B cell (primary cell): ENCODE measurements at regions not wholly inside any gene's neighbourhood (a gene's known extent, or its start where the extent isn't known, plus 50 kb on each side); places are given as distances from the start of the nearest gene placed in this dataset.

Experiments
- ATAC-seq: fragments of 200-7000 bp; cut with Tn5 transposase; one replicate; pipeline ENCODE4 v1.10.0; 2021; ENCODE audit warnings: low read depth, mild to moderate bottlenecking, moderate number of reproducible peaks, moderate library complexity
- CTCF ChIA-PET: fragments of 350-600 bp; sonication (Branson Sonifier 250); formaldehyde crosslinking; loops from one replicate; lab custom pipeline; 2021; ENCODE audit warnings: antibody characterized with exemption, inconsistent platforms; lab: Charles Lee
- POLR2A ChIA-PET: fragments of 350-600 bp; sonication (Branson Sonifier 250); formaldehyde crosslinking; loops from one replicate; lab custom pipeline; 2021; ENCODE audit warnings: antibody characterized with exemption; lab: Charles Lee
- DNase-seq: peaks from one replicate; pipeline ENCODE4 v3.0.0; 2013
- H2AFZ ChIP-seq: 2 replicates; pipeline ENCODE4 v1.6.1; 2012; ENCODE audit warnings: mild to moderate bottlenecking, low read depth, low read length; ENCODE audit not compliant: insufficient read depth, poor library complexity, severe bottlenecking
- H3K27ac ChIP-seq, 2 donors: 1 replicate in 1 of 2; 2 replicates in 1 of 2; pipeline ENCODE4 v1.5.1; 2012 to 2013; ENCODE audit warnings: low read length in 2 of 2, mild to moderate bottlenecking in 2 of 2, moderate library complexity in 1 of 2
- H3K27me3 ChIP-seq, 4 experiments: fragments of 200-600 bp in 1 of 4; sonication (generic) in 1 of 4; replicated peaks in 1 of 4; 1 replicate in 2 of 4; 2 replicates in 2 of 4; pipeline versions ENCODE4 v1.6.1 to v1.7.0; 2013 to 2016; ENCODE audit warnings: low read length in 3 of 4, mild to moderate bottlenecking in 2 of 4, mixed read lengths in 1 of 4, moderate library complexity in 1 of 4; ENCODE audit not compliant: insufficient read depth in 4 of 4, control insufficient read depth in 3 of 4; ENCODE audit errors: control extremely low read depth in 1 of 4
- H3K36me3 ChIP-seq, 2 experiments: replicated peaks in 1 of 2; 1 replicate in 1 of 2; 2 replicates in 1 of 2; pipeline versions ENCODE4 v1.6.1 to v1.7.1; 2013; ENCODE audit warnings: low read length in 1 of 2; ENCODE audit not compliant: insufficient read depth in 2 of 2, control insufficient read depth in 1 of 2; ENCODE audit errors: control extremely low read depth in 1 of 2, extremely low read depth in 1 of 2
- H3K4me1 ChIP-seq, 2 donors: fragments of 200-600 bp in 1 of 2; sonication (generic) in 1 of 2; 1 replicate in 1 of 2; 2 replicates in 1 of 2; pipeline versions ENCODE4 v1.5.1 to v1.6.1; 2013 to 2017; ENCODE audit warnings: low read length in 2 of 2; ENCODE audit not compliant: control insufficient read depth in 2 of 2, insufficient read depth in 2 of 2
- H3K4me2 ChIP-seq: replicated peaks from 2 replicates; pipeline ENCODE3; 2012; ENCODE audit warnings: mild to moderate bottlenecking, low read depth, low read length; ENCODE audit not compliant: poor library complexity, severe bottlenecking
- H3K4me3 ChIP-seq, 5 experiments: fragments of 200-600 bp in 1 of 5; sonication (generic) in 1 of 5; 1 replicate in 3 of 5; 2 replicates in 2 of 5; pipeline versions ENCODE4 v1.5.1 to v1.7.0; 2011 to 2016; ENCODE audit warnings: low read length in 4 of 5, mild to moderate bottlenecking in 4 of 5, low read depth in 2 of 5, control low read depth in 1 of 5, moderate library complexity in 1 of 5; ENCODE audit not compliant: insufficient read depth in 1 of 5; ENCODE audit errors: control extremely low read depth in 1 of 5, extremely low read depth in 1 of 5
- H3K79me2 ChIP-seq: fragments of 200-600 bp; sonication (generic); one replicate; pipeline ENCODE4 v1.6.0; 2016; ENCODE audit warnings: low read length; ENCODE audit not compliant: control insufficient read depth, insufficient read depth
- H3K9ac ChIP-seq: fragments of 200-600 bp; sonication (generic); 2 replicates; pipeline ENCODE4 v1.6.1; 2017; ENCODE audit warnings: mild to moderate bottlenecking, low read length, moderate library complexity
- H3K9me3 ChIP-seq, 3 donors: one replicate each; pipeline versions ENCODE4 v1.6.1 to v1.7.1; 2013; ENCODE audit warnings: low read length in 2 of 3; ENCODE audit not compliant: control insufficient read depth in 2 of 3, insufficient read depth in 1 of 3; ENCODE audit errors: control extremely low read depth in 1 of 3
- H4K20me1 ChIP-seq: 2 replicates; pipeline ENCODE4 v1.6.0; 2012; ENCODE audit warnings: mild to moderate bottlenecking, low read length; ENCODE audit not compliant: insufficient read depth, control insufficient read depth, poor library complexity, severe bottlenecking
- H3K27ac Mint-ChIP-seq: one replicate; pipeline ENCODE4 v1.8.0; 2021; ENCODE audit warnings: mixed read lengths
- H3K27me3 Mint-ChIP-seq: one replicate; pipeline ENCODE4 v1.8.0; 2021; ENCODE audit warnings: mixed read lengths
- H3K4me1 Mint-ChIP-seq: one replicate; pipeline ENCODE4 v1.8.0; 2021; ENCODE audit warnings: mixed read lengths
- H3K4me3 Mint-ChIP-seq: one replicate; pipeline ENCODE4 v1.8.0; 2021; ENCODE audit warnings: mixed read lengths
- H3K9me3 Mint-ChIP-seq: one replicate; pipeline ENCODE4 v1.8.0; 2022; ENCODE audit warnings: mixed read lengths; ENCODE audit not compliant: insufficient read depth
- CTCF ChIP-seq: fragments of 200-600 bp; IDR thresholded peaks from one replicate; pipeline ENCODE4 v1.8.0; 2022; ENCODE audit warnings: antibody characterized with exemption, mild to moderate bottlenecking
- EZH2 ChIP-seq: IDR thresholded peaks from 2 replicates; pipeline ENCODE4 v1.6.1; 2012; ENCODE audit warnings: borderline replicate concordance, low read depth, mild to moderate bottlenecking, moderate library complexity, low read length; ENCODE audit not compliant: insufficient read depth, poor library complexity, severe bottlenecking
- intact Hi-C: fragments of 100-400 bp; cut with micrococcal nuclease; formaldehyde crosslinking; loops from one replicate; pipeline ENCODE4 v1.10.0; 2022

- Histone ChIP-seq H3K4me3 (no peak overlapping the region), H3K4me1 (no peaks in the 10 kb centered on the region), H3K27ac (no peak overlapping the region), H3K27me3 (peaks cover 0 to 12% (median 0%) of the 10 kb centered on the region in 4 experiments), H4K20me1 (no peaks in the 10 kb centered on the region), H3K9ac (no peak overlapping the region), H2AFZ (no peak overlapping the region), H3K79me2 (no peaks in the 10 kb centered on the region), H3K36me3 (no peaks in the 10 kb centered on the region), H3K4me2 (no peak overlapping the region), H3K9me3 (no peaks in the 10 kb centered on the region)
- Mint-ChIP-seq H3K27me3 (peaks cover 22% of the 10 kb centered on the region), H3K27ac (no peak overlapping the region), H3K9me3 (no peaks in the 10 kb centered on the region), H3K4me3 (no peak overlapping the region), H3K4me1 (no peaks in the 10 kb centered on the region)
- TF ChIP-seq CTCF (no peak), EZH2 (no peak)
- ATAC-seq, result no peak
- no peak for DNase-seq
- intact Hi-C loops, result no loop called here
- CTCF ChIA-PET, result no interaction called here
- POLR2A ChIA-PET, result no interaction called here
Measured at GRCh38 chr15:94056314-94056713, 175.0 kb upstream of the MCTP2 start.

- no peak overlapping the region for H3K4me3 Mint-ChIP-seq
- H3K9me3 Mint-ChIP-seq, result no peaks in the 10 kb centered on the region
- intact Hi-C loops, result no loop called here
- H3K27ac Mint-ChIP-seq, result no peak overlapping the region
- Histone ChIP-seq H3K9ac (no peak overlapping the region), H2AFZ (no peak overlapping the region), H4K20me1 (no peaks in the 10 kb centered on the region), H3K27ac (no peak overlapping the region), H3K9me3 (no peaks in the 10 kb centered on the region), H3K36me3 (no peaks in the 10 kb centered on the region), H3K4me1 (no peaks in the 10 kb centered on the region), H3K4me3 (no peak overlapping the region), H3K79me2 (no peaks in the 10 kb centered on the region), H3K4me2 (no peak overlapping the region), H3K27me3 (peaks cover 0 to 2% (median 0%) of the 10 kb centered on the region in 4 experiments)
- POLR2A ChIA-PET, result no interaction called here
- peaks cover 16% of the 10 kb centered on the region for H3K27me3 Mint-ChIP-seq
- CTCF ChIA-PET, result no interaction called here
- no peak for ATAC-seq
- H3K4me1 Mint-ChIP-seq, result no peaks in the 10 kb centered on the region
- TF ChIP-seq EZH2 (no peak), CTCF (no peak)
- no peak for DNase-seq
Measured at GRCh38 chr15:94053626-94054025, 177.7 kb upstream of the MCTP2 start.
